CD4-positive, CD25-positive, alpha-beta regulatory T cell (primary cell): ENCODE measurements at regions not wholly inside any gene's neighbourhood (a gene's known extent, or its start where the extent isn't known, plus 50 kb on each side); places are given as distances from the start of the nearest gene placed in this dataset.
"Not testable (repeated sequence)": the region's sequence is repeated elsewhere in the genome, so short reads cannot be mapped to it uniquely, and the experiment has no call there.

ENCODE experiments used
- ATAC-seq, 2 donors: fragments of 150-1000 bp; cut with Tn5 transposase; one replicate each; pipeline ENCODE4 v1.10.0; 2021; ENCODE audit warnings: low read depth in 2 of 2, moderate number of reproducible peaks in 2 of 2, moderate library complexity in 1 of 2
- DNase-seq, 3 donors: peaks; one replicate each; pipeline versions ENCODE4 v3.0.0 to v3.0.0-alpha.2; 2012 to 2022; ENCODE audit warnings: mixed read lengths in 1 of 3
- H3K27ac ChIP-seq: one replicate; pipeline ENCODE4 v1.7.0; 2013; ENCODE audit warnings: mild to moderate bottlenecking, low read length; ENCODE audit not compliant: insufficient read depth, poor library complexity, severe bottlenecking
- H3K27me3 ChIP-seq: one replicate; pipeline ENCODE4 v1.7.0; 2013; ENCODE audit warnings: low read length; ENCODE audit not compliant: control insufficient read depth, insufficient read depth
- H3K36me3 ChIP-seq: one replicate; pipeline ENCODE4 v1.7.0; 2013; ENCODE audit warnings: mild to moderate bottlenecking, low read length, moderate library complexity; ENCODE audit not compliant: control insufficient read depth, insufficient read depth
- H3K4me1 ChIP-seq: 2 replicates; pipeline ENCODE4 v1.7.0; 2013; ENCODE audit warnings: mild to moderate bottlenecking, low read length; ENCODE audit not compliant: insufficient read depth, control insufficient read depth, poor library complexity, severe bottlenecking
- H3K4me3 ChIP-seq: one replicate; pipeline ENCODE4 v1.7.0; 2013; ENCODE audit warnings: low read depth, mild to moderate bottlenecking, low read length, moderate library complexity
- H3K9me3 ChIP-seq, 2 experiments: 1 replicate in 1 of 2; 2 replicates in 1 of 2; pipeline ENCODE4 v1.7.0; 2013; ENCODE audit warnings: low read length in 2 of 2, mild to moderate bottlenecking in 1 of 2, moderate library complexity in 1 of 2; ENCODE audit not compliant: control insufficient read depth in 2 of 2
- H3K27ac Mint-ChIP-seq, 3 donors: one replicate each; pipeline ENCODE4 v1.8.0; 2020 to 2022; ENCODE audit warnings: mild to moderate bottlenecking in 3 of 3, mixed read lengths in 3 of 3, moderate library complexity in 2 of 3
- H3K27me3 Mint-ChIP-seq: one replicate; pipeline ENCODE4 v1.8.0; 2022; ENCODE audit warnings: mild to moderate bottlenecking, mixed read lengths
- H3K36me3 Mint-ChIP-seq: one replicate; pipeline ENCODE4 v1.8.0; 2020; ENCODE audit warnings: mixed read lengths
- H3K4me1 Mint-ChIP-seq, 4 donors: one replicate each; pipeline ENCODE4 v1.8.0; 2020 to 2022; ENCODE audit warnings: mixed read lengths in 4 of 4, mild to moderate bottlenecking in 1 of 4
- H3K4me3 Mint-ChIP-seq, 4 donors: one replicate each; pipeline ENCODE4 v1.8.0; 2020 to 2022; ENCODE audit warnings: mild to moderate bottlenecking in 4 of 4, mixed read lengths in 4 of 4, moderate library complexity in 3 of 4
- H3K9me3 Mint-ChIP-seq, 7 donors: one replicate each; pipeline ENCODE4 v1.8.0; 2020 to 2022; ENCODE audit warnings: mixed read lengths in 7 of 7, mild to moderate bottlenecking in 3 of 7, moderate library complexity in 2 of 7

DNA sequence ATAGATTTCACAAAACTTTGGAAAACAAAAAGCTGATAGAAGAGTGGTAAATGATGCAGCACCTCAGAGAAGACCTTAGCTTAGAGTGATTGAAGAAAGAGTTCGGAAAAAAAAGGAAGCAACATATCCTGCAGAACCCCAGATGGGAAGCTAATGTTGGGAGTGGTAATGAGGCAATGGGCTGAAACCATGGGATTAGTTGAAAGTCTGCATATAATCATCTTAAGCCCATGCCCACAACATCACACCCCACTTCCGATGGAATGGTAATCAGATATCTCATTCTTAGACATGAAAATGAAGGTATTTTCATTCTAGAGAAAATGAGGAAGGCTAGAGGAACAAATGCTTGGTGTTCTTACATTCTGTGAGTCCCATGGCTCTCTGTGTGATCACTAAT is 146.3 kb upstream of the ADAMTS3 start:
- no peaks in the 10 kb centered on the region for H3K36me3 Mint-ChIP-seq
- H3K4me3 Mint-ChIP-seq = no peak overlapping the region
- Histone ChIP-seq H3K4me3 (no peak overlapping the region), H3K36me3 (no peaks in the 10 kb centered on the region), H3K27ac (no peak overlapping the region), H3K27me3 (no peaks in the 10 kb centered on the region), H3K4me1 (no peaks in the 10 kb centered on the region), H3K9me3 (no peaks in the 10 kb centered on the region)
- no peak for DNase-seq
- no peaks in the 10 kb centered on the region for H3K9me3 Mint-ChIP-seq
- ATAC-seq = no peak
- no peaks in the 10 kb centered on the region for H3K27me3 Mint-ChIP-seq
- H3K4me1 Mint-ChIP-seq = no peaks in the 10 kb centered on the region
- H3K27ac Mint-ChIP-seq = no peak overlapping the region

- Histone ChIP-seq H3K36me3 (no peaks in the 10 kb centered on the region), H3K4me3 (no peak overlapping the region), H3K27me3 (no peaks in the 10 kb centered on the region), H3K27ac (no peak overlapping the region), H3K4me1 (no peaks in the 10 kb centered on the region), H3K9me3 (no peaks in the 10 kb centered on the region)
- Mint-ChIP-seq H3K36me3 (no peaks in the 10 kb centered on the region), H3K4me1 (no peaks in the 10 kb centered on the region), H3K27me3 (peaks cover 2% of the 10 kb centered on the region), H3K9me3 (no peaks in the 10 kb centered on the region), H3K27ac (no peak overlapping the region), H3K4me3 (no peak overlapping the region)
- DNase-seq (no peak), ATAC-seq (no peak)
Measured at GRCh38 chr4:72714482-72715279, 145.7 kb upstream of the ADAMTS3 start.

- H3K4me1 Mint-ChIP-seq = no peaks in the 10 kb centered on the region
- ATAC-seq = no peak
- H3K4me3 Mint-ChIP-seq = no peak overlapping the region
- Histone ChIP-seq H3K4me1 (no peaks in the 10 kb centered on the region), H3K27ac (no peak overlapping the region), H3K4me3 (no peak overlapping the region), H3K36me3 (no peaks in the 10 kb centered on the region), H3K9me3 (no peaks in the 10 kb centered on the region), H3K27me3 (no peaks in the 10 kb centered on the region)
- no peak for DNase-seq
- peaks cover 4% of the 10 kb centered on the region for H3K27me3 Mint-ChIP-seq
- H3K9me3 Mint-ChIP-seq = no peaks in the 10 kb centered on the region
- no peaks in the 10 kb centered on the region for H3K36me3 Mint-ChIP-seq
- H3K27ac Mint-ChIP-seq = no peak overlapping the region
Measured at GRCh38 chr4:72712997-72713396, 144.0 kb upstream of the ADAMTS3 start.

- no peak overlapping the region for H3K27ac Mint-ChIP-seq
- no peak for ATAC-seq
- H3K27ac ChIP-seq = no peak overlapping the region
Measured at GRCh38 chr4:72709475-72709874, 140.5 kb upstream of the ADAMTS3 start.

GRCh38 chr4:72706684-72707083 is 137.7 kb upstream of the ADAMTS3 start:
- Histone ChIP-seq H3K27me3 (no peaks in the 10 kb centered on the region), H3K4me3 (no peak overlapping the region), H3K36me3 (no peaks in the 10 kb centered on the region), H3K27ac (no peak overlapping the region), H3K4me1 (no peaks in the 10 kb centered on the region), H3K9me3 (no peaks in the 10 kb centered on the region)
- DNase-seq (no peak), ATAC-seq (no peak)
- Mint-ChIP-seq H3K4me3 (no peak overlapping the region), H3K27me3 (peaks cover 12% of the 10 kb centered on the region), H3K4me1 (no peaks in the 10 kb centered on the region), H3K9me3 (peaks cover 0 to 2% (median 0%) of the 10 kb centered on the region in 7 donors), H3K36me3 (no peaks in the 10 kb centered on the region), H3K27ac (no peak overlapping the region)

More at GRCh38 chr4:72709475-72709874, 140.5 kb upstream of the ADAMTS3 start:
- H3K4me3 Mint-ChIP-seq = no peak overlapping the region
- Histone ChIP-seq H3K36me3 (no peaks in the 10 kb centered on the region), H3K4me1 (no peaks in the 10 kb centered on the region), H3K9me3 (no peaks in the 10 kb centered on the region), H3K27me3 (no peaks in the 10 kb centered on the region), H3K4me3 (no peak overlapping the region)
- DNase-seq = no peak
- H3K36me3 Mint-ChIP-seq = no peaks in the 10 kb centered on the region
- peaks cover 0 to 2% (median 0%) of the 10 kb centered on the region in 7 donors for H3K9me3 Mint-ChIP-seq
- no peaks in the 10 kb centered on the region for H3K4me1 Mint-ChIP-seq
- H3K27me3 Mint-ChIP-seq = peaks cover 12% of the 10 kb centered on the region

GRCh38 chr4:72704925-72705640 is 136.1 kb upstream of the ADAMTS3 start:
- H3K27me3 ChIP-seq, H3K4me3 Mint-ChIP-seq, H3K36me3 ChIP-seq, H3K36me3 Mint-ChIP-seq, H3K27ac ChIP-seq, H3K9me3 Mint-ChIP-seq, H3K27ac Mint-ChIP-seq, DNase-seq, H3K4me3 ChIP-seq, ATAC-seq, H3K4me1 ChIP-seq, H3K9me3 ChIP-seq, H3K4me1 Mint-ChIP-seq: not testable (repeated sequence)
- H3K27me3 Mint-ChIP-seq = peaks cover 12% of the 10 kb centered on the region

DNA sequence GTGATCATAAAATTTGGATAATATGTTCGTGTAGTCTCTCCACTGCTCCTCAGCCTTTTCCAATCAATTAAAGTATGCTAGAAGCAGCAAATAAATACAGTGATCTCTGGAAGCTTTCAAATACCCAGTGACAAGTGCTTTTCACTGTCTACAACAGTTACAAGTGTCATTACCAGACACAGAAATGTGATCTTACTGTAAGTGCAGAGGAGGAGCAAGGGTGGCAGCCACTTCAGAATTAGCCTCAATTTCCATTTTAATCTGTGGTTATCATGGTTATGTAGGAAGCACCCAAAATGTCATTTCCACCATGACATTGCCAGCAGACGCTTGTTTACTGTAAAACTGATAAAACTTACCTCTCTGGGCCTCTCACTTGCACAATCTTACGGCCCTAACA is 133.9 kb upstream of the ADAMTS3 start:
- H3K27me3 ChIP-seq = no peaks in the 10 kb centered on the region
- H3K4me3 Mint-ChIP-seq = no peak overlapping the region
- H3K27me3 Mint-ChIP-seq = peaks cover 9% of the 10 kb centered on the region
- H3K9me3 Mint-ChIP-seq = peaks cover 0 to 2% (median 0%) of the 10 kb centered on the region in 7 donors
- ATAC-seq = no peak
- no peaks in the 10 kb centered on the region for H3K9me3 ChIP-seq
- no peaks in the 10 kb centered on the region for H3K36me3 Mint-ChIP-seq
- no peak for DNase-seq
- H3K4me3 ChIP-seq = no peak overlapping the region
- no peak overlapping the region for H3K27ac ChIP-seq
- H3K36me3 ChIP-seq = no peaks in the 10 kb centered on the region
- no peak overlapping the region for H3K27ac Mint-ChIP-seq
- no peaks in the 10 kb centered on the region for H3K4me1 ChIP-seq
- no peaks in the 10 kb centered on the region for H3K4me1 Mint-ChIP-seq
